ENCODE measurements at regions not wholly inside any gene's neighbourhood (a gene's known extent, or its start where the extent isn't known, plus 50 kb on each side); places are given as distances from the start of the nearest gene placed in this dataset.

- WGBS, 2 experiments (ENCODE audit: extremely low coverage in 1 of 2, insufficient coverage in 1 of 2, insufficient read length in 1 of 2, insufficient replicate concordance in 2 of 2, low coverage in 1 of 2, low lambda C conversion rate in 2 of 2, missing lambda C conversion rate in 1 of 2): 100% methylated on average over 1 of the region's 1 CpG; no CpG with 5 or more reads in 1 of the 2 experiments
- CTCF ChIA-PET (ENCODE audit: partially characterized antibody): interaction anchor here (1.0 to 1.2 kb wide), 3 partner anchors 11 to 227 kb away, joined by 3 to 4 read pairs (median 4); no protein-coding TSS in a partner anchor
These were observed 108.0 kb upstream of the SMAD3 start for GRCh38 chr15:66957431-66957720.

More at GRCh38 chr15:66957431-66957720, 108.0 kb upstream of the SMAD3 start:
- Histone ChIP-seq H3K27me3 (replicated peaks in 1 of 4; ENCODE audit: control insufficient read depth in 3 of 4, extremely low read depth in 1 of 4, insufficient read depth in 3 of 4, low read length in 3 of 4) (no peaks in the 10 kb centered on the region; a peak in 1 of 7 replicates), H4K8ac (ENCODE audit: extremely low read depth, insufficient read depth, low read length) (no peak overlapping the region), H3K14ac (ENCODE audit: insufficient read length) (no peak overlapping the region), H3K23ac (ENCODE audit: insufficient read length) (no peak overlapping the region), H3K79me2 (ENCODE audit: control insufficient read depth in 1 of 2, insufficient read depth in 2 of 2, low read length in 2 of 2) (no peaks in the 10 kb centered on the region), H2AFZ (ENCODE audit: low read length) (no peak overlapping the region), H2BK5ac (ENCODE audit: low read depth, low read length) (no peak overlapping the region), H3K27ac (ENCODE audit: low read depth, low read length) (no peak overlapping the region), H2AK5ac (ENCODE audit: low read depth, low read length) (no peak overlapping the region), H3K4me2 (ENCODE audit: insufficient read depth in 1 of 2, low read depth in 2 of 2, low read length in 2 of 2) (no peak overlapping the region), H3K79me1 (ENCODE audit: low read depth, low read length) (no peaks in the 10 kb centered on the region), H3K4me3 (ENCODE audit: extremely low read depth in 1 of 4, insufficient read depth in 2 of 4, low read depth in 3 of 4, low read length in 4 of 4) (no peak overlapping the region), H3K18ac (ENCODE audit: extremely low read depth, low read length) (no peak overlapping the region), H3K36me3 (ENCODE audit: control insufficient read depth in 2 of 4, insufficient read depth in 4 of 4, low read length in 3 of 4) (no peaks in the 10 kb centered on the region), H3K9me3 (ENCODE audit: insufficient read depth in 2 of 2, low read depth in 1 of 2, low read length in 1 of 2) (no peaks in the 10 kb centered on the region), H2BK15ac (ENCODE audit: low read length) (no peak overlapping the region), H4K5ac (ENCODE audit: insufficient read length, low read depth, low read length) (no peak overlapping the region), H2BK12ac (ENCODE audit: low read depth, low read length) (no peak overlapping the region), H4K20me1 (replicated peaks in 1 of 2; ENCODE audit: control insufficient read depth in 1 of 2, insufficient read depth in 2 of 2, low read length in 2 of 2) (no peaks in the 10 kb centered on the region), H3K4me1 (replicated peaks in 1 of 4; ENCODE audit: control insufficient read depth in 3 of 4, insufficient read depth in 4 of 4, low read length in 3 of 4) (peaks cover 0 to 3% (median 0%) of the 10 kb centered on the region in 4 experiments; a peak in 1 of 7 replicates), H3K4ac (replicated peaks; ENCODE audit: insufficient read length, low read depth, low read length) (no peak overlapping the region), H3K23me2 (ENCODE audit: low read depth, low read length) (no peaks in the 10 kb centered on the region), H2BK120ac (replicated peaks; ENCODE audit: low read depth, low read length) (no peak overlapping the region), H3K9ac (replicated peaks in 1 of 4; ENCODE audit: extremely low read depth in 1 of 4, low read depth in 3 of 4, low read length in 3 of 4) (no peak overlapping the region), H4K91ac (replicated peaks; ENCODE audit: insufficient read length, low read length) (no peak overlapping the region), H3K56ac (replicated peaks; ENCODE audit: insufficient read length, low read depth, low read length) (no peak overlapping the region), H2BK20ac (ENCODE audit: low read length) (no peak overlapping the region)
- POLR2A ChIA-PET (ENCODE audit: partially characterized antibody): no interaction called here
- no peak for DNase-seq (ENCODE audit: low read depth in 1 of 2, low spot score in 2 of 2)
- TF ChIP-seq EP300 (IDR thresholded peaks at IDR 0.05; ENCODE audit: borderline replicate concordance in 1 of 2, low read depth in 2 of 2, low read length in 2 of 2): no peak
- TF ChIP-seq TCF12 (IDR thresholded peaks at IDR 0.05; ENCODE audit: low read depth, low read length): no peak
- no peak for TF ChIP-seq SIX5 (IDR thresholded peaks at IDR 0.05; ENCODE audit: low read depth, low read length)
- no peak for TF ChIP-seq SRF (IDR thresholded peaks at IDR 0.05; ENCODE audit: low read depth, low read length)
- FAIRE-seq: no peak
